Sigmoid colon (tissue), 6 donors: ENCODE measurements at regions not wholly inside any gene's neighbourhood (a gene's known extent, or its start where the extent isn't known, plus 50 kb on each side); places are given as distances from the start of the nearest gene placed in this dataset.

Source experiments
- DNase-seq: peaks from one replicate; pipeline ENCODE4 v3.0.0-alpha.2; 2019
- H3K27ac ChIP-seq, 4 donors: fragments of 200-600 bp; sonication (generic); one replicate each; pipeline ENCODE4 v1.5.1; 2016 to 2019; ENCODE audit warnings: mild to moderate bottlenecking in 1 of 4
- H3K27me3 ChIP-seq, 3 donors: fragments of 200-600 bp; sonication (generic); one replicate each; pipeline ENCODE4 v1.5.1; 2019; ENCODE audit warnings: mild to moderate bottlenecking in 1 of 3
- H3K36me3 ChIP-seq, 4 donors: fragments of 200-600 bp; sonication (generic); one replicate each; pipeline ENCODE4 v1.5.1; 2016 to 2019
- H3K4me1 ChIP-seq, 4 donors: fragments of 200-600 bp; sonication (generic); one replicate each; pipeline ENCODE4 v1.5.1; 2017 to 2019
- H3K4me3 ChIP-seq, 4 donors: fragments of 200-600 bp; sonication (generic); one replicate each; pipeline ENCODE4 v1.5.1; 2017 to 2019; ENCODE audit warnings: mild to moderate bottlenecking in 2 of 4, moderate library complexity in 1 of 4
- H3K9me3 ChIP-seq, 4 donors: fragments of 200-600 bp in 3 of 4; sonication (generic) in 3 of 4; one replicate each; pipeline versions ENCODE4 v1.5.1 to v1.6.1; 2013 to 2019
- EP300 ChIP-seq, 4 donors: sonication (generic); formaldehyde crosslinking; IDR thresholded peaks; one replicate each; pipeline ENCODE4 v1.6.1; 2017; ENCODE audit warnings: antibody characterized with exemption in 4 of 4
- POLR2A ChIP-seq, 2 donors: fragments of 450-650 bp; IDR thresholded peaks; one replicate each; pipeline ENCODE4 v1.6.1; 2016; ENCODE audit warnings: antibody characterized with exemption in 2 of 2, mild to moderate bottlenecking in 2 of 2, moderate library complexity in 2 of 2
- POLR2AphosphoS5 ChIP-seq, 4 donors: sonication (generic); formaldehyde crosslinking; IDR thresholded peaks; one replicate each; pipeline ENCODE4 v1.6.1; 2017; ENCODE audit warnings: antibody characterized with exemption in 4 of 4
- WGBS, 2 donors: extraction: QIAGEN DNeasy Blood & Tissue Kit; methylation state at CpG; one replicate each; pipeline ENCODE4 v1.1.7; 2013; 5-methylcytosine and 5-hydroxymethylcytosine counted together
- intact Hi-C: fragments of 100-400 bp; cut with DNase I; formaldehyde crosslinking; loops from one replicate; pipeline ENCODE4 v1.15.1; 2023
- TF ChIP-seq, protein P1 (sequence below), 4 experiments: fragments of 450-650 bp in 3 of 4; fragments of 200-600 bp in 1 of 4; IDR thresholded peaks; one replicate each; pipeline ENCODE4 v1.5.1; 2016 to 2019; ENCODE audit warnings: antibody characterized with exemption in 4 of 4, mild to moderate bottlenecking in 3 of 4, moderate library complexity in 2 of 4
- donor health status: healthy with polysubstance abuse.
- donor health status: healthy.

DNA sequence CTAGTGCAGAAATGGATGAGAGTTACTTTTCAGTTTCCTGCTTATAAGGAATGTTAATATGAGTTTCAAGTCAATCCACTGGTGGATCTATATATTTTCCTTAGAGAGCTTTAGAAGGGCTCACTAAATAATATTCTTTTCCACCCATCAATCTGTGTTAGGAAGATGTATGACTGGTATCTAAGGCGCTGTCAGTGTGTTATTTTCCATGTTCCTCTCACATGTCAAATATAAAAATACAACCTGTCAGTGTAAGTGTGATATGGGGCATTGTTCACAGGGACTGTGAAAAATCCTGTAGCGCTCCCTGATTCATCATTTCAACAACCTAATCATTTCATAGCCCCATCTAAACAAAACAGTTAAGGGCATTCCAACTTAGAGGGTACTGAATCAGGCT lies 203.1 kb downstream of the TMEM26 start:
- Histone ChIP-seq H3K4me1 (no peaks in the 10 kb centered on the region), H3K9me3 (peaks cover 0 to 3% (median 0%) of the 10 kb centered on the region in 4 donors), H3K4me3 (no peak overlapping the region), H3K27ac (no peak overlapping the region), H3K36me3 (no peaks in the 10 kb centered on the region), H3K27me3 (no peaks in the 10 kb centered on the region)
- no peak for DNase-seq
- 74 to 82% methylated on average over 2 of the region's 2 CpGs for WGBS, 2 donors
- no peak for TF ChIP-seq EP300 (IDR thresholded peaks at IDR 0.05)
- TF ChIP-seq POLR2A (IDR thresholded peaks at IDR 0.05): no peak
- no peak for TF ChIP-seq POLR2AphosphoS5 (IDR thresholded peaks at IDR 0.05)
- TF ChIP-seq, protein P1, sequence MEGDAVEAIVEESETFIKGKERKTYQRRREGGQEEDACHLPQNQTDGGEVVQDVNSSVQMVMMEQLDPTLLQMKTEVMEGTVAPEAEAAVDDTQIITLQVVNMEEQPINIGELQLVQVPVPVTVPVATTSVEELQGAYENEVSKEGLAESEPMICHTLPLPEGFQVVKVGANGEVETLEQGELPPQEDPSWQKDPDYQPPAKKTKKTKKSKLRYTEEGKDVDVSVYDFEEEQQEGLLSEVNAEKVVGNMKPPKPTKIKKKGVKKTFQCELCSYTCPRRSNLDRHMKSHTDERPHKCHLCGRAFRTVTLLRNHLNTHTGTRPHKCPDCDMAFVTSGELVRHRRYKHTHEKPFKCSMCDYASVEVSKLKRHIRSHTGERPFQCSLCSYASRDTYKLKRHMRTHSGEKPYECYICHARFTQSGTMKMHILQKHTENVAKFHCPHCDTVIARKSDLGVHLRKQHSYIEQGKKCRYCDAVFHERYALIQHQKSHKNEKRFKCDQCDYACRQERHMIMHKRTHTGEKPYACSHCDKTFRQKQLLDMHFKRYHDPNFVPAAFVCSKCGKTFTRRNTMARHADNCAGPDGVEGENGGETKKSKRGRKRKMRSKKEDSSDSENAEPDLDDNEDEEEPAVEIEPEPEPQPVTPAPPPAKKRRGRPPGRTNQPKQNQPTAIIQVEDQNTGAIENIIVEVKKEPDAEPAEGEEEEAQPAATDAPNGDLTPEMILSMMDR (IDR thresholded peaks at IDR 0.05): no peak
- intact Hi-C loops: no loop called here

DNA sequence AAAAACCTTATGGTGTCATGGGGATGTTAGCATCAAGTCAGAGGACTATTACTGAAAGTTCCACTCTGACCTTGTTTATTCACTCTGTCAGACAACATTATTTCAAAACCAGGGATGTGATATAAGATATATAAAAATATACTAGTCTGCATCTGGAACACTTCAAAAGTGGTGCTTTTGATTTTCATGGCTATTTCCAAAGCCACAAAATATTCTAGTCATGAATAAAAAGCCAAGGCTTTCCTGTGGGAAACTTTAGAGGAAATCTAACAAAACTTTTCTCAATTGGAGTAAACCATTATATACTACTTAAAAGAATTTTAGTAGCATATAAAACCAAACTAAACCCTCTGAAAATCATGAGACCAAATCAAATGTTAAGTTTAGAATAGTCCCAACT lies 205.2 kb downstream of the TMEM26 start:
- no peaks in the 10 kb centered on the region for H3K36me3 ChIP-seq
- H3K9me3 ChIP-seq: peaks cover 0 to 2% (median 0%) of the 10 kb centered on the region in 4 donors
- no peak overlapping the region for H3K27ac ChIP-seq
- TF ChIP-seq POLR2A (IDR thresholded peaks at IDR 0.05): no peak
- TF ChIP-seq POLR2AphosphoS5 (IDR thresholded peaks at IDR 0.05): no peak
- TF ChIP-seq, protein P1 (IDR thresholded peaks at IDR 0.05): no peak
- no peak for TF ChIP-seq EP300 (IDR thresholded peaks at IDR 0.05)
- H3K4me1 ChIP-seq: no peaks in the 10 kb centered on the region
- intact Hi-C loops: no loop called here
- no peak overlapping the region for H3K4me3 ChIP-seq
- no peaks in the 10 kb centered on the region for H3K27me3 ChIP-seq
- no peak for DNase-seq

DNA sequence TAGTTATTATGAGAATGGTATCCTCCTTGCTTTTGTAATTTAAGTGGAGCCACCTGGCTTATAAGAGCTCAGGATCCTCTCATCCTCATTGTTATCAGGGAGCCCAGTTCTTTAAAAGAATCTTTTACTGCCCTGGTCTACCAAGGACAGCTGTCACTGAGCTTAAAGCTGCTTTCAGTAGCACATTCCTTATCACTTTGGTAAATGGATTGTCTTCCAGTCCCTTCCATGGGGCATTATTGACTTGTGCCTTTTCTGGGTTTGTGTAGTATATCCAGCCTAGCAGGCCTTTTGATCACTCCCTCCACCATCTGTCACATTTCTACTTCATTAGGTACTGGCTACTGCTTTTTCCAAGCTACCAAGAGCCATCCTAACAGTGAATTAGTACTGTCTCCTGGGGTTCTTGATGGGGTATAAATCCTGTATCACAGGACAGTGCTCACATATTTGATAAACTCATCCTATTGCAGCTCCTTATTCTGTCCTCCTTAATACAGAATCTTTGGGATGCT lies 208.9 kb downstream of the TMEM26 start:
- Histone ChIP-seq H3K9me3 (no peaks in the 10 kb centered on the region), H3K27ac (no peak overlapping the region), H3K36me3 (no peaks in the 10 kb centered on the region), H3K27me3 (no peaks in the 10 kb centered on the region), H3K4me3 (no peak overlapping the region), H3K4me1 (no peaks in the 10 kb centered on the region)
- TF ChIP-seq POLR2AphosphoS5 (IDR thresholded peaks at IDR 0.05): no peak
- TF ChIP-seq POLR2A (IDR thresholded peaks at IDR 0.05): no peak
- TF ChIP-seq EP300 (IDR thresholded peaks at IDR 0.05): no peak
- TF ChIP-seq, protein P1 (IDR thresholded peaks at IDR 0.05): no peak
- intact Hi-C loops: no loop called here
- no peak for DNase-seq

DNA sequence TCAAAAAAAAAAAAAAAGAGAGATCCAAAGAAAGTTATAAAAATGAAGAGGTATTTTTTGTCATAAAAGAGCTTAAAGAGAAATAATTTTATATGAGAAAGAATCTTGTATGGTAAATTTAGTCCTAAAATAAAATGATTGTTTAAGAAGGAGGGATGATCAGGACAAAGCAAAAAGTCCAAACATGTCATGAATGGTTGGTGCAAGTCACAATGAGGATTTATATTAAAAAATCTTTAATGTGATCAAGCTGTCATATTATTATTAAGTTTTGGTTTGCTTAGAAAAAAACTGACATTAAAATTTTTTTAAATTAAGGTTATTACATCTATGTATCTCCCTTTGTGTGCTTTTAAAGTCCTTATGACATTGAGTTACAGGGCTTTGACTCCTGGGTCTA lies 220.4 kb downstream of the TMEM26 start:
- H3K9me3 ChIP-seq: no peaks in the 10 kb centered on the region
- H3K4me3 ChIP-seq: no peak overlapping the region
- intact Hi-C loops: no loop called here
- H3K4me1 ChIP-seq: no peaks in the 10 kb centered on the region
- no peak overlapping the region for H3K27ac ChIP-seq
- H3K36me3 ChIP-seq: no peaks in the 10 kb centered on the region
- DNase-seq: no peak
- H3K27me3 ChIP-seq: no peaks in the 10 kb centered on the region
- TF ChIP-seq POLR2AphosphoS5 (IDR thresholded peaks at IDR 0.05): no peak
- TF ChIP-seq EP300 (IDR thresholded peaks at IDR 0.05): no peak
- TF ChIP-seq, protein P1 (IDR thresholded peaks at IDR 0.05): no peak
- no peak for TF ChIP-seq POLR2A (IDR thresholded peaks at IDR 0.05)

DNA sequence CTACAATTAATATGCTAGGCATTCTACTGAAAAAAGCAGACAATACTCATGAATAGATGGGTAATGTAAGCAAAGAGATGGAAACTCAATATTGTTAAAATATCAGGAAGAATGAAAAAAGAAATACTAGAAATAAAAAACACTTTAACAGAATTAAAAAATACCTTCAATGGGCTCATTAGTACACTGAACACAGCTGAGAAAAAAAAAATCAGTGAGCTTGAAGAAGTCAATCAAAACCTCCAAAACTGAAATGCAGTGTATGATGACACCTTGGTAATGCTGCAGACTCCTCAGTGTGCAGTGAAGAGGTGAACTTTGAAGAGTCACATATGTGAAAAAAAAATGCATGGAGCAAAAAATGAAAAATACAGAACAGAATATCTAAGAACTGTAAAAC lies 227.2 kb downstream of the TMEM26 start:
- DNase-seq: no peak
- Histone ChIP-seq H3K36me3 (no peaks in the 10 kb centered on the region), H3K4me3 (no peak overlapping the region), H3K27ac (no peak overlapping the region), H3K4me1 (no peaks in the 10 kb centered on the region), H3K27me3 (no peaks in the 10 kb centered on the region), H3K9me3 (peaks cover 0 to 5% (median 2%) of the 10 kb centered on the region in 4 donors)
- TF ChIP-seq POLR2AphosphoS5 (IDR thresholded peaks at IDR 0.05) (no peak), EP300 (IDR thresholded peaks at IDR 0.05) (no peak)
- TF ChIP-seq, protein P1 (IDR thresholded peaks at IDR 0.05): no peak
- intact Hi-C loops: no loop called here
